Neuronal stem cell (in vitro differentiated cells): ENCODE measurements at regions not wholly inside any gene's neighbourhood (a gene's known extent, or its start where the extent isn't known, plus 50 kb on each side); places are given as distances from the start of the nearest gene placed in this dataset.

Experiments
- DNase-seq: peaks from one replicate; pipeline ENCODE4 v3.0.0-alpha.2; 2013; ENCODE audit warnings: low spot score
- H2AFZ ChIP-seq: one replicate; pipeline ENCODE4 v1.6.1; 2013; ENCODE audit warnings: mild to moderate bottlenecking, low read length, inconsistent platforms
- H2AK5ac ChIP-seq: 2 replicates; pipeline ENCODE4 v1.6.1; 2013; ENCODE audit warnings: low read depth, mild to moderate bottlenecking, inconsistent platforms, low read length, moderate library complexity, mixed read lengths
- H2BK120ac ChIP-seq: 2 replicates; pipeline ENCODE4 v1.6.1; 2013; ENCODE audit warnings: low read depth, mild to moderate bottlenecking, inconsistent platforms, low read length, moderate library complexity, mixed read lengths
- H2BK12ac ChIP-seq: one replicate; pipeline ENCODE4 v1.6.1; 2013; ENCODE audit warnings: low read length, inconsistent platforms
- H2BK15ac ChIP-seq: 2 replicates; pipeline ENCODE4 v1.6.1; 2013; ENCODE audit warnings: mild to moderate bottlenecking, low read length, inconsistent platforms, mixed read lengths
- H2BK5ac ChIP-seq: one replicate; pipeline ENCODE4 v1.6.1; 2013; ENCODE audit warnings: inconsistent platforms, mild to moderate bottlenecking, low read length, moderate library complexity
- H3K14ac ChIP-seq: one replicate; pipeline ENCODE4 v1.6.1; 2013; ENCODE audit warnings: low read length, inconsistent platforms
- H3K18ac ChIP-seq: 2 replicates; pipeline ENCODE4 v1.6.1; 2013; ENCODE audit warnings: low read length, inconsistent platforms
- H3K23ac ChIP-seq: 2 replicates; pipeline ENCODE4 v1.6.1; 2013; ENCODE audit warnings: low read depth, mild to moderate bottlenecking, mixed read lengths, low read length, inconsistent platforms; ENCODE audit not compliant: poor library complexity
- H3K27ac ChIP-seq: replicated peaks from 3 replicates; pipeline ENCODE4 v1.5.1; 2013; ENCODE audit warnings: low read length, inconsistent platforms
- H3K27me3 ChIP-seq, 3 experiments: 2 replicates each; pipeline ENCODE4 v1.6.1; 2013; ENCODE audit warnings: low read length in 3 of 3, mild to moderate bottlenecking in 2 of 3, inconsistent platforms in 1 of 3, low read depth in 1 of 3, mixed read lengths in 1 of 3, moderate library complexity in 1 of 3; ENCODE audit not compliant: control insufficient read depth in 3 of 3, insufficient read depth in 3 of 3
- H3K36me3 ChIP-seq, 2 donors: replicated peaks in 1 of 2; 2 replicates each; pipeline ENCODE4 v1.6.1; 2013; ENCODE audit warnings: low read length in 2 of 2; ENCODE audit not compliant: control insufficient read depth in 2 of 2, insufficient read depth in 2 of 2
- H3K4ac ChIP-seq: 2 replicates; pipeline ENCODE4 v1.6.1; 2013; ENCODE audit warnings: inconsistent platforms, mild to moderate bottlenecking, low read length, moderate library complexity
- H3K4me1 ChIP-seq, 2 donors: 1 replicate in 1 of 2; 2 replicates in 1 of 2; pipeline ENCODE4 v1.6.1; 2013; ENCODE audit warnings: low read length in 2 of 2, low read depth in 1 of 2; ENCODE audit not compliant: control insufficient read depth in 2 of 2, insufficient read depth in 1 of 2
- H3K4me2 ChIP-seq: one replicate; pipeline ENCODE4 v1.6.1; 2013; ENCODE audit warnings: mild to moderate bottlenecking, low read length, inconsistent platforms; ENCODE audit not compliant: insufficient read depth, poor library complexity, severe bottlenecking
- H3K4me3 ChIP-seq, 2 donors: 2 replicates each; pipeline ENCODE4 v1.5.1; 2013; ENCODE audit warnings: low read length in 2 of 2, mild to moderate bottlenecking in 2 of 2, inconsistent platforms in 1 of 2, moderate library complexity in 1 of 2
- H3K79me1 ChIP-seq: one replicate; pipeline ENCODE4 v1.6.1; 2013; ENCODE audit warnings: low read depth, mild to moderate bottlenecking, inconsistent platforms, low read length, moderate library complexity
- H3K9ac ChIP-seq: one replicate; pipeline ENCODE4 v1.6.1; 2013; ENCODE audit warnings: mild to moderate bottlenecking, low read depth, low read length, inconsistent platforms; ENCODE audit not compliant: poor library complexity
- H3K9me3 ChIP-seq, 2 donors: replicated peaks in 1 of 2; 2 replicates each; pipeline versions ENCODE3 to v1.6.1; 2013; ENCODE audit warnings: low read length in 2 of 2, mild to moderate bottlenecking in 2 of 2, inconsistent platforms in 1 of 2, low read depth in 1 of 2, mixed read lengths in 1 of 2, moderate library complexity in 1 of 2; ENCODE audit not compliant: control insufficient read depth in 2 of 2, insufficient read depth in 1 of 2
- H4K8ac ChIP-seq: one replicate; pipeline ENCODE4 v1.6.1; 2013; ENCODE audit warnings: low read depth, mild to moderate bottlenecking, inconsistent platforms, low read length, moderate library complexity
- H4K91ac ChIP-seq: one replicate; pipeline ENCODE4 v1.6.1; 2013; ENCODE audit warnings: low read length, low read depth, mild to moderate bottlenecking, inconsistent platforms; ENCODE audit not compliant: poor library complexity
- WGBS, 2 donors: extraction: QIAGEN DNeasy Blood & Tissue Kit; methylation state at CpG; one replicate each; pipeline ENCODE4 v1.1.7; 2013; ENCODE audit warnings: missing lambda C conversion rate in 2 of 2, mixed read lengths in 1 of 2; ENCODE audit not compliant: insufficient read length in 2 of 2, insufficient replicate concordance in 1 of 2; ENCODE audit errors: extremely low coverage in 2 of 2; 5-methylcytosine and 5-hydroxymethylcytosine counted together

- Histone ChIP-seq H3K79me1 (no peaks in the 10 kb centered on the region), H2AFZ (no peak overlapping the region), H4K8ac (no peak overlapping the region), H3K4me2 (no peak overlapping the region), H2AK5ac (peak overlapping the region; percentile 98), H3K4me1 (peaks cover 6 to 54% of the 10 kb centered on the region in 2 donors), H3K14ac (no peak overlapping the region), H3K9ac (peak overlapping the region; percentile 38), H3K18ac (no peak overlapping the region), H3K36me3 (no peaks in the 10 kb centered on the region), H4K91ac (peak overlapping the region; percentile 64), H2BK120ac (peak overlapping the region; percentile 81), H3K23ac (peak overlapping the region; percentile 57), H3K27ac (no peak overlapping the region), H3K4ac (peak overlapping the region; percentile 15), H2BK5ac (peak overlapping the region; percentile 33), H3K4me3 (no peak overlapping the region), H3K27me3 (peaks cover 0 to 2% (median 0%) of the 10 kb centered on the region in 3 experiments), H2BK15ac (peak overlapping the region; percentile 69), H3K9me3 (peaks cover 0 to 2% of the 10 kb centered on the region in 2 donors), H2BK12ac (peak overlapping the region; percentile 75)
- DNase-seq, result no peak
- WGBS, 2 donors, result no CpG with 5 or more reads among the region's 7 CpGs
These were observed 162.2 kb upstream of the CIBAR2 start for GRCh38 chr16:85274501-85274900.

- no peak for DNase-seq
- H3K14ac ChIP-seq, result no peak overlapping the region
- peak overlapping the region; percentile 33 for H2BK5ac ChIP-seq
- peak overlapping the region; percentile 81 for H2BK120ac ChIP-seq
- H3K23ac ChIP-seq, result peak overlapping the region; percentile 57
- H3K27me3 ChIP-seq, result peaks cover 0 to 2% (median 0%) of the 10 kb centered on the region in 3 experiments
- no peak overlapping the region for H3K27ac ChIP-seq
- H2AFZ ChIP-seq, result no peak overlapping the region
- peaks cover 8 to 51% of the 10 kb centered on the region in 2 donors for H3K4me1 ChIP-seq
- peak overlapping the region; percentile 79 for H3K9ac ChIP-seq
- no peaks in the 10 kb centered on the region for H3K9me3 ChIP-seq
- H2BK15ac ChIP-seq, result peak overlapping the region; percentile 69
- peak overlapping the region; percentile 80 for H3K18ac ChIP-seq
- peak overlapping the region; percentile 15 for H3K4ac ChIP-seq
- H2AK5ac ChIP-seq, result peak overlapping the region; percentile 98
- no peak overlapping the region for H3K4me3 ChIP-seq
- H3K4me2 ChIP-seq, result no peak overlapping the region
- H3K79me1 ChIP-seq, result no peaks in the 10 kb centered on the region
- no peaks in the 10 kb centered on the region for H3K36me3 ChIP-seq
- no CpG with 5 or more reads among the region's 8 CpGs for WGBS, 2 donors
- peak overlapping the region; percentile 96 for H2BK12ac ChIP-seq
- H4K91ac ChIP-seq, result peak overlapping the region; percentile 64
- H4K8ac ChIP-seq, result no peak overlapping the region
These were observed 162.7 kb upstream of the CIBAR2 start for GRCh38 chr16:85274924-85275323.

GRCh38 chr16:85275533-85276249 is 163.4 kb upstream of the CIBAR2 start:
- Histone ChIP-seq H3K79me1 (no peaks in the 10 kb centered on the region), H2BK15ac (peak overlapping the region; percentile 69), H3K27ac (no peak overlapping the region), H3K23ac (no peak overlapping the region), H3K36me3 (no peaks in the 10 kb centered on the region), H2AFZ (no peak overlapping the region), H3K14ac (no peak overlapping the region), H4K8ac (no peak overlapping the region), H3K4ac (no peak overlapping the region), H2AK5ac (peak overlapping the region; percentile 98), H3K4me3 (no peak overlapping the region), H2BK120ac (no peak overlapping the region), H4K91ac (no peak overlapping the region), H3K18ac (no peak overlapping the region), H3K27me3 (peaks cover 0 to 2% (median 0%) of the 10 kb centered on the region in 3 experiments), H3K4me2 (no peak overlapping the region), H3K4me1 (peaks cover 8 to 43% of the 10 kb centered on the region in 2 donors), H3K9ac (no peak overlapping the region), H2BK5ac (no peak overlapping the region), H3K9me3 (no peaks in the 10 kb centered on the region), H2BK12ac (peak overlapping the region; percentile 96)
- peak; percentile 73 for DNase-seq
- WGBS, 2 donors, result no CpG with 5 or more reads among the region's 16 CpGs

GRCh38 chr16:85276258-85276657 is 164.0 kb upstream of the CIBAR2 start:
- Histone ChIP-seq H2BK15ac (no peak overlapping the region), H3K23ac (no peak overlapping the region), H2BK5ac (peak overlapping the region; percentile 58), H3K4me1 (peaks cover 8 to 41% of the 10 kb centered on the region in 2 donors), H3K27me3 (peaks cover 0 to 2% (median 0%) of the 10 kb centered on the region in 3 experiments), H2AFZ (no peak overlapping the region), H3K79me1 (no peaks in the 10 kb centered on the region), H2BK120ac (no peak overlapping the region), H3K27ac (no peak overlapping the region), H3K4me2 (no peak overlapping the region), H4K8ac (no peak overlapping the region), H3K14ac (no peak overlapping the region), H3K4me3 (no peak overlapping the region), H2BK12ac (no peak overlapping the region), H3K4ac (no peak overlapping the region), H3K9me3 (no peaks in the 10 kb centered on the region), H3K36me3 (no peaks in the 10 kb centered on the region), H3K9ac (no peak overlapping the region), H3K18ac (peak overlapping the region; percentile 91), H2AK5ac (peak overlapping the region; percentile 71), H4K91ac (peak overlapping the region; percentile 77)
- no CpG with 5 or more reads among the region's 12 CpGs for WGBS, 2 donors
- DNase-seq, result no peak
